ENCODE measurements at regions not wholly inside any gene's neighbourhood (a gene's known extent, or its start where the extent isn't known, plus 50 kb on each side); places are given as distances from the start of the nearest gene placed in this dataset.

DNA sequence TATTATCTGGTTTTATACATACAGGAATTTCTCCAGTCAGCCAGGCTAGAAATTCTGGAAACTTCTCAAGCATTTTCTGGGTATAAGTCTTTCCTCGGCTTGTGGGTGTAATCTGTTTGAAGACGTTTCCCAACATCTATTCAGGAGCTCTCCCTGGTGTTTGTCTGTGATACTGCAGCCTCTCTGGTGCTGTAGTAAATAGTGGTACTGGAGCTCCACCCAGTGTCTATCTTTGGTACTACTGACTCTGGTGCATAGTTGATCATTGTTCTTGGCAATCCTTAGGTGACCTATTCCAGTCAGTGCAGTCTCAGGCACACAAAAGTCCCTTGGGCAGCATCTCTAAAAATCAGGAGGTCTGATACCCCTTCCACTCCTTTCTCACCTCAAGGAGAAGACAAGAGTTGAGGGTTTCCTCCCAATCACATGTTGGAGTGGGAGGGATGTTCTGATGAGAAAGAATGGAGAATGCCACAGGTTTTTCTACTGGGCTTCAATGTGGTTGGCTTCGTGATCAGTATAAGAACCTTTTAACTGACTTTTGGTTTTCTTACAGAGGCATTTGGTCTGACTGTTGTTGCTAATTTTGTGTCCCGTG is 115.5 kb downstream of the CYSLTR2 start (continued):
- TF ChIP-seq ZNF142 (CRISPR knock-in tag; IDR thresholded peaks at IDR 0.05) (no peak), CEBPG (CRISPR knock-in tag; IDR thresholded peaks at IDR 0.05) (peak; percentile 42; the same call in 1 of the 2 replicates), ISL2 (CRISPR knock-in tag; IDR thresholded peaks at IDR 0.05) (0 out of 2 replicates have a peak, but pooled peaks have one; percentile 26), ZNF776 (CRISPR knock-in tag; IDR thresholded peaks at IDR 0.05) (no peak), TEAD3 (CRISPR knock-in tag; optimal IDR thresholded peaks at IDR 0.05; ENCODE audit: borderline replicate concordance) (peak; percentile 17), NR2F6 (IDR thresholded peaks at IDR 0.05) (no peak), NR2F6 (CRISPR knock-in tag; IDR thresholded peaks at IDR 0.05) (0 out of 2 replicates have a peak, but pooled peaks have one; percentile 16), THAP11 (CRISPR knock-in tag; IDR thresholded peaks at IDR 0.05) (0 out of 2 replicates have a peak, but pooled peaks have one; percentile 38), MXI1 (IDR thresholded peaks at IDR 0.05; ENCODE audit: borderline replicate concordance, low read depth, low read length) (no peak), HMG20A (CRISPR knock-in tag; IDR thresholded peaks at IDR 0.05; ENCODE audit: borderline replicate concordance) (peak; percentile 29; the same call in 1 of the 2 replicates), MIER2 (CRISPR knock-in tag; IDR thresholded peaks at IDR 0.05) (peak; percentile 57; the same call in 1 of the 2 replicates), GATAD2A (CRISPR knock-in tag; IDR thresholded peaks at IDR 0.05) (peak; percentile 40; the same call in 1 of the 2 replicates), ATF2 (CRISPR knock-in tag; IDR thresholded peaks at IDR 0.05) (peak; percentile 36; the same call in 1 of the 2 replicates), SOX6 (IDR thresholded peaks at IDR 0.05) (no peak), SOX6 (CRISPR knock-in tag; IDR thresholded peaks at IDR 0.05) (peak; percentile 39), NCOA2 (CRISPR knock-in tag; IDR thresholded peaks at IDR 0.05) (no peak), ZNF331 (CRISPR knock-in tag; IDR thresholded peaks at IDR 0.05) (0 out of 2 replicates have a peak, but pooled peaks have one; percentile 37), ZNF792 (CRISPR knock-in tag; IDR thresholded peaks at IDR 0.05) (no peak), ELF3 (CRISPR knock-in tag; IDR thresholded peaks at IDR 0.05) (peak; percentile 45; the same call in 1 of the 2 replicates), ARID3A (IDR thresholded peaks at IDR 0.05; ENCODE audit: low read depth, low read length) (0 out of 2 replicates have a peak, but pooled peaks have one; percentile 17), FOXM1 (CRISPR knock-in tag; IDR thresholded peaks at IDR 0.05) (no peak)
- TF ChIP-seq, protein P1, sequence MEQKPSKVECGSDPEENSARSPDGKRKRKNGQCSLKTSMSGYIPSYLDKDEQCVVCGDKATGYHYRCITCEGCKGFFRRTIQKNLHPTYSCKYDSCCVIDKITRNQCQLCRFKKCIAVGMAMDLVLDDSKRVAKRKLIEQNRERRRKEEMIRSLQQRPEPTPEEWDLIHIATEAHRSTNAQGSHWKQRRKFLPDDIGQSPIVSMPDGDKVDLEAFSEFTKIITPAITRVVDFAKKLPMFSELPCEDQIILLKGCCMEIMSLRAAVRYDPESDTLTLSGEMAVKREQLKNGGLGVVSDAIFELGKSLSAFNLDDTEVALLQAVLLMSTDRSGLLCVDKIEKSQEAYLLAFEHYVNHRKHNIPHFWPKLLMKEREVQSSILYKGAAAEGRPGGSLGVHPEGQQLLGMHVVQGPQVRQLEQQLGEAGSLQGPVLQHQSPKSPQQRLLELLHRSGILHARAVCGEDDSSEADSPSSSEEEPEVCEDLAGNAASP (CRISPR knock-in tag; IDR thresholded peaks at IDR 0.05; ENCODE audit: borderline replicate concordance) = peak; percentile 79; the same call in 1 of the 2 replicates

All from HepG2 (cell line).